HG02852 (cell line): ENCODE measurements at regions not wholly inside any gene's neighbourhood (a gene's known extent, or its start where the extent isn't known, plus 50 kb on each side); places are given as distances from the start of the nearest gene placed in this dataset.
"Not testable (repeated sequence)": the region's sequence is repeated elsewhere in the genome, so short reads cannot be mapped to it uniquely, and the experiment has no call there.

Experiments
- ATAC-seq: cut with Tn5 transposase; IDR thresholded peaks from one replicate; pipeline ENCODE4 v1.9.1; 2021; ENCODE audit warnings: mild to moderate bottlenecking, moderate library complexity; ENCODE audit not compliant: unreplicated experiment

DNA sequence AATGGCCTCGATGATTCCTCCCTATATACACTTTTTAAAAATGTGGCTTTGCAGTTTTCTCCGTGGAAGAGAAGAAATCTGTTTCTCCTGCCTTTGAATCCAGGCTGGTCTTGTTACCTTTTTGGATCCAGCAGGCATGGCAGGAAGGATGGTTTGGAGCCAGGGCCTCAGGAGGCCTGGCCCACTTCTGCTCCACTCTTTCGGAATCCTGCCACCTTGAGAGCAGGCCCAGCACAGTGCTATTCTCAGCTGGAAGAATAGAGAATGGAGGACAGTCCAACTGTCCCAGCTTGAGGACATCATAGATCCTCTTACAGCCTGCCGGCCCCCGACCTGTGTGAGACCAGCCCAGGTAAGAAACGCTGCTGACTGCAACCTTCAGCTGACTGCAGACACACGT, 421.5 kb downstream of the FUT8 start:
- no peak for ATAC-seq

DNA sequence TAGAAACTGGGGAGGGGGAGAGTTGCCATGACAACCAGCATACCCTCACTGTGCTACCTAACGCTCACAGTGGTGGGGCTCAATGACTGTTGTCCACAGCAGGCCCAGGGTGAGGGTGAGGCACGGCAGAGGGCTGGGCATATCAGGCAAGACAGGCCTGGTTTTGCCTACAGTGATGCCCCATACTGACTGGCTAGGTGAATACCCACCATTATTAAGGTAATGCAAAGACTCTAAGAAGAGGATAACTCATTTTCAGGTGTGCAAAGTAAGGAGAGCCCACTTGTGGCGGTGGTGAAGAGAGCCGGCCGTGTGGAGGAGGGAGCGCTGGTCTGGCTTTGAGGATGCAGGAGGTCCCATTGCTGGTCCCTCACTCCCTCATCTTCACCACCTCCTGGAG, 422.3 kb downstream of the FUT8 start:
- ATAC-seq: no peak

DNA sequence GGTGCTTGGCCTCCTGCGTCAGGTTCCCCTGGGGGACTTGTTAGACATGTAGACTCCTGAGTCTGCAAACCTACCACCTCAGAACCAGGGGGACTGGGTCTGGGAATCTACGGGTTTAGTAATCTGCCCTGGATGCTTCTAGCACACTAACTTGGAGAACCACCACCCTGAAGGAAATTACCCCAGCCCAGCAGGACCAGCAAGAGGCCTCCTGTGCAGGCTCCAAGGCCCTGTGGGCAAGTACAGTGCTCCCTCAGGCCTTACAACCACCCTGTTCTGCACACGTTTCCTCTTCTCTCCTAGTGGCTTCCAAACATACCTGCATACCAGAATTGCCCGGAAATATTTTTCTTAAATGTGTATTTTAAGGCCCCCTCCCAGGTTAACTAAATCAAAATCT, 423.0 kb downstream of the FUT8 start:
- ATAC-seq: no peak

DNA sequence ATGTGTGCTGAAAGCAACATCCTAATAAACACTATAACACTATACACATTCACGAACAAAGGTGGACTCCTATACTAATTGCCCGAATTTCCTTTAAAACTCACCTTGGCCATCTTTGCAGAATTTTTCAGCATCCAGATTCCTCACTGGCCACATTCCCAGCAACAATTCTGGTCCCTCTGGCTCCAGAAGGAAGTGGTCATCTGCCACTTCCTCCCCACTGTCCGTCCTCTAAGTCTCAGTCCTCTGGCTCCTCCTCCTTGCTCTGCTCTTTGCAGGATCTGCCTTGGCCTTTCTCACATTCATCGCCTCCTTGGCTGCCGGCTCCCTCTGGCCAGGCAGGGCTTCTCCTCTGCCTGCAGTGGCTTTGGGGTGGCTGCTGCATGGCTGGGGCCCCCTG, 426.0 kb downstream of the FUT8 start:
- no peak for ATAC-seq

DNA sequence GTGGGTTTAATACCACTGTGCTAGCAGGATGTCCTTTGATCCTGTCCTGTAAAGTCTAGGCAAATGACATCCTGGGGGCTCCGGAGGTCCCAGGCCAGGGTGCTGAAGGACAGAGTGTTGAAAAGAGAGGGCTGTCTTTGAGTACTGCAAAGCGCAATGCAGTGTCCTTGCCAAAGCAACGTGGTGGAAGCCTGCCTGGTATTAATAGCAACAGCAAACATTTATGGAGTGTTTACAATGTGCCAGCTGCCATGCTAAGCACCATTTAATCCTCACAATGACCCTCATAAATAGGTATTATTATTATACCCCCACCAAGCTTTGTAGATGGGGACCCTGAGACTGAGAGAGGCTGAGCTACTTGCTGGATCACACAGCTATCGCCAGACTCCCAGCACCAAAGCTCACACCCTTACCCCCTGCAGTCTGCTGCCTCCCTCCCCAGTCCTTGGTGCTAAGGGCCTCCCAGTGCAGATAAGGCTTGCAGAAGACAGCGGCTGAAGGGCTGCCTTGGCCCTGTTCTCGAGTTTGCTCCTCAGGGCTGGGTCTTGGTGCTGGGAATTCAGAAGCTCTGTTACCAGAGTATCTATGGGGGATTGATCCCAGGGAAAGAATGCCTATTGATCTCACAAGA, 427.7 kb downstream of the FUT8 start:
- ATAC-seq: no peak

DNA sequence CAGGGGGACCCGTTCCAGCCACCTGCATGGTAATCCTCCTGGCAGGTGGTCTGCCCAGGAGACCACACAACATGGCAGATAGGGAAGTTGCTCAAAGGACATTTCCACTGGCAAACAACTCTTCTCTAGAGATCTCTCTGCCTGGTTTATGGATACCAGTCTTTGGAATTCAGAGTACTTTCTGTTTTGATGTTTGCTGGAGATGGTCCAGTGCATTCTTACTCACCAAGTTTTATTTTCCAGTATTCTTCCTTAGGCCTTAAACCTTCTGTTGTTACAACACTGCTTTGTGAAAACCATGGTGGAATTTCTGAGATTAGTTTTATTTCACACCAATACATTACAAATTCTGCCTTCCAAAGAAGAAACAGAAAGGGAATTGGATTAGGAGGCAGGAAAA, 428.3 kb downstream of the FUT8 start:
- no peak for ATAC-seq

DNA sequence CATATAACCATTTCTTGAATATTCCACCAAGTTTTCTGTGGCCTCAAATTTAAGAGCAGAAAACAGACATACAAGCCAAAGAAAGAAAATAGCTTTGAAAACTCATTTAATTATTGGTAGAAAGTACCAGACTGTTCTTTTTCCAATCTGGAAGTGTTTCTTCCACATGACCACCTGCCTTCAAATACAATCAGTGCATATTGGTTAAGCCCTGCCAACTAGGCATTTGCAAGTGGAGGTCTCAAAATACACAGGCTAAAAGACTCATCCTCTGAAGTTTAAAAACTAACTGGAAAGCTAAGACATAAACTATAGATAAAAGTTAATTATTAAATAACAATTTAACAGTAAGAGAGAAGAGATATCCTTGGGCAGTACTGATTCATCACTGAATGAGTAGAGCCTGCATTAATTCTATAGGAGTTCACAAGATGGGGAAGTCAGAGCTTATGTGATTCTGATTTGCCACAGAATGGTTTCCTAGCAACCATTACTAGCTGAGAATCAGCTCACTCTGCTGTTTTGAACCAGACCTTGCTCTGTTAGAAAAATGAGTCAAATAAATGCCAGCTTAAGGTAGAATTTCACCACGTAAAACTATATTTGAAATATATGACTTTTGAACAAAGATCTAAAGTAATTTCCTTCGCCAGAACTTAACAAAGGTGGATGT, 433.8 kb downstream of the FUT8 start:
- ATAC-seq: no peak

DNA sequence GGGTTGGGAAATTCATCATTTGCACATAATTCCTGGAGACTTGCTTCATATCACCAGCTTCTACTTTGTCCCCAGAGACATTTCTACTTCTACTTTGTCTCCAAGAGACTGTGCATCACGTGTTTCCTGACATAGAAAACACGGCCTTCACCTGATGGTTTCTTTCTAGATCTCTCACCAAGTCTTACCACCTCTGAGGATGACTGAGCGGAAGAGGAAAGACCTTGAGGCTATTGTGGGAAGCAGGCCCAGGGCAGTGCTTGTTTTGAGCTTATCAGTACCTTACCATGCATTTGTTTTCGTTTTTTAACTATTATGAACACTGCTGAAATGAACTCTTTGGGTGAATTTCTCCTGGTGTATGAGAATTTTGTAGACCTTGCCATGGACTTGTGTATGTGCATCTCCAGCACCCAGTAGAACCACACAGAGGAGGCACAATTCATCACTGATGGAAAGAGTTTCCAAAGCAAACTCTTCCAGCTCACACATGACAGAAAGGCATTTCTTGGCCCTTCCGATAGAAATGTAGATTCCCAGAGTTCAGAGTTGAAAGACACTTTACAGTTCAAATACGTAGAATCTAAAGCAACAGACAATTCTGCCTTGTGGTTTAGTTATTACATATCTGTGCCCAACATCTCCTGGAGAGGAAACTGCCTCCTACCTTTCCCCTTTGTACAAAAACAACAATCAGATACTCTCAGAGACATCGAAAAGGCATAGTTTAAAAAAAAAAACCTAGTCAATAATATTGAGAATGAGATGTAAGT, 434.7 kb downstream of the FUT8 start:
- ATAC-seq: peak; percentile 78

DNA sequence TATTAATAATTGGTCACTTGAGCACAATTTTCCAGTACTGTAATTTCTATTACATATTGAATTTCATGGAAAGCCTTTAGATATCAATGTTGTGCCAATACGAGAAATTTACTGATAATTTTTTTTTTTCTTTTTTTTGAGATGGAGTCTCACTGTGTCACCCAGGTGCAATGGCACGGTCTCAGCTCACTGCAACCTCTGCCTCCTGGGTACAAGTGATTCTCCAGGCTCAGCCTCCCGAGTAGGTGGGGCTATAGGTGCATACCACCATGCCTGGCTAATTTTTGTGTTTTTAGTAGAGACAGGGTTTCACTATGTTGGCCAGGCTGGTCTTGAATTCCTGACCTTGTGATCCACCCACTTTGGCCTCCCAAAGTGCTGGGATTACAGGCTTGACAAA, 435.4 kb downstream of the FUT8 start:
- not testable (repeated sequence) for ATAC-seq

DNA sequence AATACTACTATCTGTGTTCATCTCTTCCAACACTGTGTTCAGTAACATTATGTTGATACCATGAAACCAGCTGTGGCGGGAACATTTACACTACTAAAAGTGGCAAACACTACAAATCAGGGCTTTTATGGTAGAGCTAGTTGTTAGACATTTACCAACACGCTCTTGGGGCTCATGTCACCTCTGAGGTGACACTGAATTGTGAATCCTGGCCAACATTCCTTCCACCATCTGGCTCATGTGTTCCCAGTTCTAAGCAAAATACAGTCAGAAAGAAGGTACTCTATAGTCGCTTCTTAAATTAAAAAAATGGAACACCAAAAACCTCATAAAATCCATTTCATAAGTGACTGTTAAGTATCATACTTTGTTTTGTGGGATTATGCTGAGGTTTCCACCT, 436.6 kb downstream of the FUT8 start:
- no peak for ATAC-seq

DNA sequence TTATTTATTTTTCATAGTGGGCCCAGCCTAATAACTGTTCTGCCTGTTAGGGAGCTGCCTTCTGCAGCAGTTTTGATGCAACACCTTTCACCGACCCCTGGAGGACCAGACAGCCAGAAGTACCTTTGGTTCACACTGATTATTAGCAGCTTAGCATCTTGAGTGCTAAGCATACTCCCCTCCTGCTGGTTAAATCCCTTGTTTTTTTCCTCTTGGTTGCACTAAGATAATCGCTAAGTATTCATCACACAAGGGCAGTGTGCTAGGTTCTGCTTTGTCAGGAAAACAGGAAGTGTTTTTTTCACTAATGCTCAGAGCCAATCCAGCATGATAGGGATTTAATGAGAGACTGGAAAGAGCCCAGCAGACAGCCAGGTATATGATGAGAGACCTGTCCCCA, 437.0 kb downstream of the FUT8 start:
- no peak for ATAC-seq

DNA sequence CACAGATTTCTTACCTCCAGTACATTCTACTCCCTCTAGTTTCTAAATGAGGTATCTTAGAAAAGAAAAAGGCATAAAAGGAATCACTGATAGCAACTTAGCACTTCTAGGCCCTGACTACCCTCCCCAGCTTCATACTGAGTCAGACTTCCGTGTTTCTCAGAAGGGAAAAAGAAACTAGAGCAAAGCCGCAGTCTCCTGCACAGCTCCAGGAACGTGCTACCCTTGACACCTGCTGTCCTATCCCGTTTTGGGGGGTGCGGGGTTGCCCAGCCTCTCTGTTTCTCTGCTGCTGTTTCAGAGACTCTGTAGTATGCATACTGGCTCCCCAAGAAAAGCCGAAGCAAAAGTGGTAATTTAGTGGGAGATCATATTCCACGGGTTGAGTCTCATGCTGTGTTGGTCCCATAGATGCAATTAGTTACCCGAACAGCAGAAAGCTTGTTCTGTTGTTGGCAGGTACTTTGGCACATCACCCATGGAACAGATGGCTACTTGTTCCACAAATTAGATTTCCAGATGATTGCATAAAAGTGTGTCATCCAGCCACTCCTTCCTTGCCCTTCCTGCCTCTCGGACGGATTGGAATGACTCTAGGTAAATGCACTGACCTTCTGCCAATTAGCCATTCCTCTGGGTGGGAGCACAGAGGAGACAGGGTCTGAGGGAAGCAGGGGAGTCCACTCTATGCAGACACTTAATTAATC, 438.1 kb downstream of the FUT8 start:
- ATAC-seq: no peak

DNA sequence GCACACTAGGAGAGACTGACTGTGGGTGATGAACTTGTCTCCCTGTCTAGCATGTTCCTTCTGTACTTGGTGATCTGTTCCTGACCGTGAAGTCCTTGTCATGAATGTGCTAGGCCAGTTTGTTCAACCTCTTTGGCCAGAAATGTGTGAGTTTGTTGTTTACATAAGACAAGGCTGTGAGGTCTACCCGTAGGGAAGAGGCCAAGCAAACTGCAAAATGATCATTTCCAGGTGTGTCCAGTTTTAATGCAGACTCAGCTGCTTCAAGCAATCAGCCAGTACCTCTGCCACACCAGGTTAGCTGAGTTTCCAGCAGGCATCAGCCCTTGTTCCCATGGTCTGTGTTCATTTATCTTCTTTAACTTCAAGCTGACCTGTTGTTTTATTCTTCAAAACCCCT, 440.2 kb downstream of the FUT8 start:
- no peak for ATAC-seq

DNA sequence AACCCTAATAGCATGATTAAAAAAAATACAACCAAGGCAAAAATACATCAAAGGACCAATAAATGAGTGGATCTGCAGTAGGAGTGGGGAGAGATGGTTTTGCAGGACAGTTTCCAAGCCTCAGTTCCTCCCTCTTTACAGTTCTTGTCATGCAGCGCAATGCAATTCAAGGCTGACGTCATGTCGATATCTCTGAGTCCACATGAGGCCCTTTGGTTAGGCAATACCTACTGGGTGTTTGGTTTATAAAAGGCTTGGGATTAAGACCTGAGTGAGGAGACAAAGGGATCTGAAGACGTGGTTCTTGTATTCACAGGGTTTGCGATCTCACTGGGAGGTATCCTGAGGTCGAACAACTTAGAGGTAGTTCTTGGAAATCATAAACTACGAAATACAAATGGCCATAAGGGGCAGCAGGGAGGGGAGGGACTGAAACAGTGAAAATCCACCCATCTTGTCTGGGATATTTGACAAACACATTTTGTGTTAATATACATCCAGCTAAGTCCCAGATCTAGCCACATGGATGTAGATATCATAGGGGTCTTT, 441.0 kb downstream of the FUT8 start:
- no peak for ATAC-seq

DNA sequence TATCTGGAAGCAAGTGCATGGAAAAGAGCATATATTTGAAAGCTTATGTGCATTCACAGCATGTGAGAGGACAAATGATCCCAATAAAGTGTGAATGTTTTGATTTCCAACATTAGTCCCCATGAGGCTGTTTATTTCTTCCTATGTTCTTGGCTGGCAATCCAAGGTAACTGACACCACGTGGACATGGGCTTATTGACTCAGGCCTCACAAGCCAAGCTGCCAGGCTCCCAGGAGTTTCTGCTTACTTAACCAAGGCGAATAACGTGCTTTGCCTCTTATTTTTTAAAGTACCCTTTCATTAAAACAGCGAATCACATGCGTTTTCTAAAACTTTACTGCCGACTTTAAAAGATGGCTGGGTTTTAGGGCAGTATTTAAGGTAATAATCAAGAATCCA, 441.7 kb downstream of the FUT8 start:
- ATAC-seq: no peak

DNA sequence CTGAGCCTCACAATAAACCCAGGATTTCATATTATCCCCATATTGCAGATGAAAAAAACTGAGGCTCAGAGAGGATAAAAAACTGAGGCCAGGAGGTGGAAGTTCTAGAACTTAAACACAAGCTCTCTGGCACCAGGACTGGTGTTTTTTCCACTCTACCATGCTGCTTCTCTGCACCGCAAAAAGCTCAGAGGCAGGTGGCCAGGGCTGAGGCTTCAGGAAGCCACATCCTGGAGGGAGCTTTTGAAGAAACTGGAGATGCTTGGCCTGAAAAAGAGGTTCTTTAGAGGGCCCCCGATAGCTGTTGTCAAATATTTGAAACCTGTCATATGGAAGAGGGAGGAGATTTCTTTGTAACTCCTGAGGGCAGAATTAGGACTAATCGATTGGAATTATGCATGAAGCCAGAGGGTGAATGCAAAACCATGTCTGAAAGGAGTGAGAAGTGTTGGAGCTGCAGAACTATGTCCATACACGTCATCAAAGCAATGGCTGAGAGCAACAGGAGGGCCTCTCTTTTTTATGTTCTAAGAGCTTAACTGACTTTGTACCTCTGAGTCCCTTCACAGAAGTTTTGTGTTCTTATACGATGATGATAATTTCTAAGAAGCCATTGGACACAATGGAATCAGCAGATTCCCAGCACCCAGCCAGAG, 448.6 kb downstream of the FUT8 start:
- ATAC-seq: no peak

DNA sequence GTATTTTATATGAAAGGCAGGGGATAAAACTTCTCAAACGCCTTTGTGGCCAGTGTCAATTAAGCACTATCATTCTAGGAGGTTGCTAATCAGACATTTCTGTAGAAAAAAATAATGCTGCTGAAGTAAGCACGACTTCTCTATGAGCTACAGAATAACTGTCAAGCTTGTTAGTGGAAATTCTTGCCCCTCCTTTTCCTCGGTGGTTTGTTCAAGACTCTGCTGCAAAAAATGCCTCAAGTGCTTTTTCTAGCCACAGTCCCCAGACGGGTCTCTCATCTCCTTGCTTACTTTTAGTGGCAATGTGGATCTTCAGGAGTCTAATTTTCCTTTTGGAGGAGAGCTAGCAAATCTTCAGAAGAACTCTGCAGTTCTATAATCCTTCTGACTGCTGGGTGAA, 452.0 kb downstream of the FUT8 start:
- no peak for ATAC-seq

DNA sequence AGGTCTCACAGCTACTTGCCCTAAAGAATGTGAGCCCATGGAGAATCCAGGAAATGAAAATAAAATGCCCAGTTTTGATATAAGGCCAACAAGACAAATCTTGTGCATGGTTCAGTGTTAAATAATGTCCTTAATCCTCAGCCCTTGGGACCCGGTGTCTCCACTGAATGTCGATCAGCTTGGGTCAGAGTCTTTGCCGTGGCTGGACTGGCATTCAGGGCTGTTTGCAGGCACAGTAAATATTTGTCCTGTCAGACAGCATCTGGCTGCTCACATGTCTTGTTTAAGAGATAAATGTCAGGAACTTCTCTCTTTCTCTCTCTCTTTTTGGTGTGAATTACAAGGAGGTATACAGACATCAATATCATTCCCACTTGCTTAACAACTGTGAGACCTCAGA, 452.5 kb downstream of the FUT8 start:
- ATAC-seq: no peak

DNA sequence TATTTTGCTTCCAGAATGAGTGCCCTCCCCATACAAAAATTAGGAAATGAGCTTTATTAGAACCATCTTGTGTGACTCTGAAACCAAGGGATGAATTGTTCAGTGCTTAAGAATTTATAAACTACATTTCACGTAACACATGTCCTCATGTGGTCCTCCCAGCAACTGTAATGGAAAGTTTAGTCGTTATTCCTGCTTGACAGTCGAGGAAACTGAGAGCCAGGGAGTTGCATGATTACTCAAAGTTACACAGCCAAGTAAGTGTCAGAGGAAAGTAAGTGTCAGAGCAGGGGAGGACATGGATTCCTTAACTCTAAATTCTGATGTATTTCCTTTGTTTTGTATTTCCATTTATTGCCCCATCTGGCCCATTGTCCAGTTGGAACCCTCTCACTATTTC, 453.9 kb downstream of the FUT8 start:
- ATAC-seq: no peak

DNA sequence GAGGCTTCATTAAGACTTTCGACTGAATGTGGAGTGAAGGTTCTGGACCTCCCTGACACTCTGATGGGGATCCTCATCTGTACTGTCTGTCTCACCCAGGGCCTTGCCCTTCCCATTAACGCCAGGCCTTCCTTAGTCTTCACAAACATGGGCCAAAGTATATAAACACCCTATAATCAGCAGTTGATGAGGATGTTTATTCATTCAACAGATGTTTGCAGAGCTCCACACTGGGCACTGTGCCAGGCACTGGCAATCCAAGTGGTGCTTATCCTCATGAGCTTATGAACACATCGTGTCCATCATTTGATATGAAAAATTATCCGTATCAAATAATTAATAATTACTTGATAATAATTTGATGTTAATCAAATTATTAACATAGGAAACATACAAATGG, 454.4 kb downstream of the FUT8 start:
- no peak for ATAC-seq

DNA sequence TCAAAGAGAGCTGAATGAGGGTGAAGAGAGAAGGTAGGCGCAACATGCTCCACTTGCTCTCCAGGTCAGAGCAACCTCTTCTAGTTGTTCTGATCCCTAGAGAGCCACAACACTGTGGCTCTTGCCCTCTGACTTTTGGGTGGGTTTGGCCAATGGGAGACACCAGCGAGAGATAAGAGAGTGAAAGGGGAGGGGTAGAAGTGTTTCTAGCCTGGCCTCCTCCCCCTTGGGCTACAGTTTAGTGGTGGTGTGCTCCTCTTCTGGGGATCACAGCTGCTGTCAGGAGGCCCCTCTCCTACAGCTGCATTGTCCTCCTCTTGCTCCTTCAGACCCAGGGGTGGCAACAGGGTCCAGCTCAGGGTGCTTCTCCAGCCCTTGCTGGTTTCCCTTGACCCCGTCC, 454.8 kb downstream of the FUT8 start:
- no peak for ATAC-seq
